GOT3 (cell line): ENCODE measurements at regions not wholly inside any gene's neighbourhood (a gene's known extent, or its start where the extent isn't known, plus 50 kb on each side); places are given as distances from the start of the nearest gene placed in this dataset.
A peak's percentile ranks its signal among the peaks of the same experiment; 100 is the strongest.
"Not testable (repeated sequence)": the region's sequence is repeated elsewhere in the genome, so short reads cannot be mapped to it uniquely, and the experiment has no call there.

ENCODE experiments used
- DNase-seq: peaks from one replicate; lab custom pipeline; 2025; ENCODE audit warnings: mixed read lengths; lab: John Stamatoyannopoulos, UW

- no peak for DNase-seq
These were observed 100.6 kb upstream of the PABPC3 start for GRCh38 chr13:24995225-24995804.

DNA sequence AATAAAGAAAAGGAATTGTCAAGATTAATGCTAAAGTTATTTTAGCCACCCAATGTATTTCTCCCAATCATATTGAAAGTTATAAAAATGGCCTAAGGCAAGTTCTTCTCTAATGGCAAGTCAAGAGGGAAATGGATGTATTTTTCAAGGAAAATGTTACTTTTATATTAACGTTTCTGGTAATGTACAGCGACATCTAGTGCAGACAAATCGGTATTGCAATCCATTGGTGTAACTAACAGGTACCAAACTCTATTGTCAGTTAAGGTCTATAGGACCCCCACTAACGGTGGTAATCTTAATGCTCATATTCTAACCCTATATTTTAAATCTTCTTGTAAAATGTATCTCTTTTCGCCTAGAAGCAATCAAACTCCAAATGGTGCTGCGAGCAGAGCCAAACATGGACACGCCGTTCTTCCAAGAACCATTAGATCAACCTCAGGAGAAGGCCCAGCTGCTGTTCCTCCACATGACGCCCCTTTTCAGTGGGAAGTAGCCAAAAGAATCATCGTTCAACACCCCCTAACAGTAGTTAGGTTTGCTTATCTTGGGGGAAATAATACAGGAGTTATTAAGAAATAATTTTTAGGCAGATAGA lies 98.5 kb upstream of the PABPC3 start:
- no peak for DNase-seq

DNA sequence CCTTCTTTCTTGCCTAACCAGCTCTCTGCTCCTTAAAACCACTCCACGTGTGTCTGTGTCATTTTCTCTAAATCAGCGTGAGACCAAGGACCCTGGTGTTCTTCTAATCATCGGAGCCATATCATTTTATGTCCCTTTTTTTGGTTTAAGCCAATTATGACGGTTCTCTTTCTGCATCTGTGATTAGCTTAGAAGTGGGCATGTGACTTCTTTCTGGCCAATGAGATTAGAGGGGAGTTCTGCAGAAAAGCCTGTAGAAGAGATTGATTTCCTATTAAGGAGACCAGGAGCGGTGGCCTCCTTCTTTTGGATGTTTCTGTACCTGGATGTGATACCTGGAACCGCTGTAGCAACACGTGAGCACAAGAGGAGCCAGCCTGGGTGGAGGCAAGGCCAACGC lies 97.5 kb upstream of the PABPC3 start:
- no peak for DNase-seq

GRCh38 chr13:25001476-25002206 lies 94.3 kb upstream of the PABPC3 start:
- no peak for DNase-seq

DNA sequence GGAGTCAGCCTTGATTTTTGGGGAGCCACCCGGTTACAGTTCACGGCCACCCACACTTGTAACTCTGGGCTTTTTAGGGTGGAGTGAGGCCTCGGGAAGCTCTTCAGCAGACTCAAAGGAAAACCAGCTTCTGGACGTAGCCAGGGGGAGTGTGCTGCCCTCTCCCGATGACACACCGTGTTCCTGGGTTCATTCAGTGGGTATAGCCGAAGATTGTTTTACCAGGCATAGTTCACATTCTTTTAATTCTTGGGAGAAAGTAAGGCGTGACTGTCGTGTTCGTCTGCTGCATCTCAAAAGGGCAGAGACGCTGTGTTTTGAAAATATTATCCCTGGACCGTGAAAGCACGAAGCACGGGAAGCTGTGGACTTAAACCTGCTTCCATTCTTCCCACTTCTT lies 93.6 kb upstream of the PABPC3 start:
- not testable (repeated sequence) for DNase-seq

GRCh38 chr13:25004489-25004888 lies 91.4 kb upstream of the PABPC3 start:
- not testable (repeated sequence) for DNase-seq

DNA sequence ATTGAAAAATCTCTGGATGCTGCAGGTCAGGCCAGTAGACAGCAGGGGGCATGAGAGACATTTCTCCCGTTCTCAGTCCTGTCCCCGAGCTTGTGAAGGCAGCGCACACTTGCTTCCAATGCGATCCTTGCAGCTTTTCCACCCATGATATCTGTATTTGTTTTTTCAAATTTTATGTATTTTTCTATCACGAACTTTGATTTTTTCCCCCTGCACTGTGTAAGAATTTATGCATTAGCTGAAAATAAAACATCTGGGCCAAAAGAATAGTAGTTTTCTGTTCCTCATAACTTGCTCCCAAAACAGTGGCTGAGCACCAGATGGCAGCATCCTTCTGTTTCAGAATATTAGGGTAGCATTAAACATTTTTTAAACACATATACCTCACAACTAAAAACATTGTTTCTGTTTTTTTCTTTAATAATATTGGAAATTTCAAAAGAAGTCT lies 90.9 kb upstream of the PABPC3 start:
- DNase-seq = not testable (repeated sequence)

DNA sequence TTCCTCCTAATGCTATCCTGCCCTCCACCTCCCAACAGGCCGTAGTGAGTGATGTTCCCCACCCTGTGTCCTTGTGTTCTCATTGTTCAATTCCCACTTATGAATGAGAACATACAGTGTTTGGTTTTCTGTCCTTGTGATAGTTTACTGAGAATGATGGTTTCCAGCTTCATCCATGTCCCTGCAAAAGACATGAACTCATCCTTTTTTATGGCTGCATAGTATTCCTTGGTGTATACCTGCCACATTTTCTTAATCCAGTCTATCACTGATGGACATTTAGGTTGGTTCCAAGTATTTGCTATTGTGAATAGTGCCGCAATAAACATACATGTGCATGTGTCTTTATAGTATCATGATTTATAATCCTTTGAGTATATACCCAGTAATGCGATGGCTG lies 88.5 kb upstream of the PABPC3 start:
- DNase-seq = not testable (repeated sequence)

DNA sequence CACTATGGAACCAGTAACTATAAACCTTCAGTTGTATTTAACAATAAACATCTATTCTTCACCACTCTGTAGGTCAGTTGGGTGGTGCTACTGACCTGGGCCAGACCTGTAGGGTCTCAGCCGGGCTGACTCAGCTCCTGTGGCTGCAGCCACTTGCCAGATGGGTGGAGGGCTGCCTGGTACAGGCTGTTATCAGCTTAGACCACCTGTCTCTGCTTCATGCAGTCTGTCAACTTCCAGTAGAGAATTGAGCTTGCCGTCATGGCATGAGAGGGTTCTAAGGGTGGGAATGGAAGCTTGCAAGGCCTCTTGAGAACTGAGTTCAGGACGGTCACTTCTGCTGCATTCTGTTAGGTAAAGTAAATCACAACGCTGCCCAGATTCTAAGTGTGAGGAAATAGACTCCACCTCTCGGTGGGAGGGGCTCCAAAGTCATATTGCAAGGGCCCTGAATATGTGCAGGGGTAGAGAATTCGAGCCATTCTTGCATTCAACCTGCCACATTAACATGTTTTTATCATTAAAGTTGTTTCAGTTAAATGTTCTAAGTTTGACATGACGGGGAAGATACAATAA lies 81.5 kb upstream of the PABPC3 start:
- not testable (repeated sequence) for DNase-seq

- not testable (repeated sequence) for DNase-seq
These were observed 78.8 kb upstream of the PABPC3 start for GRCh38 chr13:25017176-25017575.

DNA sequence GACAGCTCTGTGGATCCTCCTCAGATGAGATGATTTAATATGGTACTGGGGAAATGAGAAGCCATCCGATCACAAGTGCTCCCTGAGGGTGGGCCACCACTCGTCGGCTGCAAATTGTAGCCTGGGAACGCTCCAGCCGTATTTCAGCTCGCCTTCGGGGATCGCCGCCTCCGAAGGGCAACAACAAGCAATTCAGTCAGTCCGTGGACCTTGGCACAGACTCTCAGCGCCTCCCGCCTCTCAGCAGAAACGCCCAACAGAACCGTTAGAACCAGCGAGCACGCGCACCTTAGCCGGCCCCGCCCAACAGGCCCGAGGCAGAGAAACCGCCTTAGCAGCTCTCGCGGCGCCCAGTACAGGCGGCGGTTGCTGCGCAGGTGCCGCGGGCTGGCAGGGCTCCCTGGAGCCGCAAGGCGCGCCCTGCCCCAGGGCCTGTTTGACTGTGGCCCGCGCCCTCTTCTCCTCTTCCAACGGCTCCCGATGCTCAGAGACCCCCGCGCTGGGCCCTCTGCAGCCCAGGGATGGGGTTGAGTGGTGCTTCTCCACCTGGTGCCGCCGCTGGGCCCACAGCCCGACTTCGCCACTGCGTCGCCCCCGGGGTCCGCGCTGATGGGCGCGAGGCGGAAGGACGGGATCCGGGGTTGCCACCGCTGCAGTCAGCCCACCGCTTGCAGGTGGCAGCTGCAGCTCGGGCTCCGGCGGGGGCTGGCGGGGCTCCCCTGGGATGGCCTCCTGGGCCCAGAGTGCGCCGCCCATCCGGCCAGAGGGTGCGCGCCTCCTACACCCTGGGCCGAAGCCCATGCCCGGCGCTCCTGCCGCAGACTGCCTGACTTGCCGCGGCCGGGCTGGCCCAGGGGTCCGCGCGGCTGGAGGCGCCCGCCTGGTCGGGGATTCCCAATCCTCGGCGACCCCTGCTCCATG lies 77.9 kb upstream of the PABPC3 start:
- not testable (repeated sequence) for DNase-seq

- DNase-seq = no peak
These were observed 77.2 kb upstream of the PABPC3 start for GRCh38 chr13:25018729-25019115.

DNA sequence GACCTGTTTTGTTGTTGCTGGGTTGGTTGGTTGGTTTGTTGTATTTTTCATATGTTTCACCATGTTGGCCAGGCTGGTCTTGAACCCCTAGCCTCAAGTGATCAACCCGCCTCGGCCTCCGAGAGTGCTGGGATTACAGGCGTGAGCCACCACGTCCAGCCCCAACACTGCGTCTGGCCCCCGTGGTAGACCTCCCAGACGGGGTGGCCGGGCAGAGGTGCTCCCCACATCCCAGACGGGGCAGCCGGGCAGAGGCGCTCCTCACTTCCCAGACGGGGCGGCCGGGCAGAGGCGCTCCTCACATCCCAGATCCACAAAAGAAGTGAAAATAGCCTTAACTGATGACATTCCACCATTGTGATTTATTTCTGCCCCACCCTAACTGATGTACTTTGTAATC lies 76.2 kb upstream of the PABPC3 start:
- not testable (repeated sequence) for DNase-seq

GRCh38 chr13:25024175-25024574 lies 71.8 kb upstream of the PABPC3 start:
- no peak for DNase-seq

GRCh38 chr13:25032160-25032559 lies 63.8 kb upstream of the PABPC3 start:
- no peak for DNase-seq

GRCh38 chr13:25034173-25034572 lies 61.8 kb upstream of the PABPC3 start:
- no peak for DNase-seq

DNA sequence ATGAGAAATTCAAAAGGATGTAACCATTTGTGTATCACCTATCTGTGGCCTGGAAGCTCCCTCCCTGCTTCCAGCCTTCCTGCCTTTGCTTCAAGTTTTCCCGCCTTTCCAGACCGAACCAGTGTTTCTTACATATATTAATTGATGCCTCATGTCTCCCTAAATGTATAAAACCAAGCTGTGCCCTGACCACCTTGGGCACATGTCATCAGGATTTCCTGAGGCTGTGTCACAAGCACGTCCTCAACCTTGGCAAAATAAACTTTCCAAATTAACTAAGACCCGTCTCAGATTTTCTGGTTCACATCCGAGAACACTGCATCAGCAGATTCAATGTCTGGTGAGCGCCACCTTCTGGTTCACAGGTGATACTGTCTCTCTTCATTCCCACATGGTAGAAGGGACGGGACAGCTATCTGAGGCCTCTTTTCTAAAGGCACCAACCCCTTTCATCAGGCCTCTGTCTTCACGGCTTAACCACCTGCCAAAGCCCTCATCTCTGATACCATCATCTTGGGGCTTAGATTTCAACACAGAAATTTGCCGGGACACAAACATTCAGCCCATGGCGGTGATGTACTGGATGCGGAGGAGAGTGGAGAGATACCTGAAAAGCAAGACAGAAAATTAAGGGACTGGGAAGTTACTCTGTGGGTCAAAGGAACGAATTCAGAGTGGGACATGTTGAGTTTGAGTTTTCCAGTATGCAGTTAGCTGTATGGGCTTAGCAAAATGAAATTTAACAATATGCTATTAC lies 58.7 kb upstream of the PABPC3 start:
- DNase-seq = peak; percentile 9

DNA sequence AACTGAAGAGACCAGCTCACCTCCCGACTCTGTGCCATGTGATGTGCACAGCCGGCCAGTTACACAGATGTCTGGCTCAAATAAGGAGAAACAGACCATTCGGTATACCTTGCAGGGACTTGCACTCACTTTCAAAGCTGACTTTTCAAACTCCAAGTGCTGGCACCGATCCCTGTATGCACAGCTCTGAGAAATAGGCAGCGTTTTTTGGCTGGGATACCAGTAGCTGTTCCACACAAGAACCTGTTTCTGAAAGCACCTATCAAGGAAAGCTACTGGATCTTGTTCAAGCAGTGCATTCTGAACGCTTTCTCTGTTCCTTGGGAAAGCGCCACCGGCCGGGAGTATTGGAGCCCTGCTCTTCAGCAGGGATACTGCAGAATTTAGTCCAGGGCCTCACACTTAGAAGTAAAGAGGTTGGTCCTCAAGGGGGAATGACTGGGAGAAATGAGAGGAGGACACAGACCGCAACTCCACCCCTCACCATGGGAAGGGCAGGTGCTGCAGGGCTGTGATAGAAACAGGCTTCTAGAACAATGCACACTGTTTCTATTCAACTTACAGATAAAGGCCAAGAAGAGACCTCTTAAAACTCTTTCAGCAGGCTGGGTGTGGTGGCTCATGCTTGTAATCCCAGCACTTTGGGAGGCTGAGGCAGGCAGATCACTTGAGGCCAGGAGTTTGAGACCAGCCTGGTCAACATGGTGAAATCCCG lies 53.6 kb upstream of the PABPC3 start:
- no peak for DNase-seq

- no peak for DNase-seq
These were observed 51.9 kb upstream of the PABPC3 start for GRCh38 chr13:25044071-25044470.
